ENCODE measurements at regions not wholly inside any gene's neighbourhood (a gene's known extent, or its start where the extent isn't known, plus 50 kb on each side); places are given as distances from the start of the nearest gene placed in this dataset.

DNA sequence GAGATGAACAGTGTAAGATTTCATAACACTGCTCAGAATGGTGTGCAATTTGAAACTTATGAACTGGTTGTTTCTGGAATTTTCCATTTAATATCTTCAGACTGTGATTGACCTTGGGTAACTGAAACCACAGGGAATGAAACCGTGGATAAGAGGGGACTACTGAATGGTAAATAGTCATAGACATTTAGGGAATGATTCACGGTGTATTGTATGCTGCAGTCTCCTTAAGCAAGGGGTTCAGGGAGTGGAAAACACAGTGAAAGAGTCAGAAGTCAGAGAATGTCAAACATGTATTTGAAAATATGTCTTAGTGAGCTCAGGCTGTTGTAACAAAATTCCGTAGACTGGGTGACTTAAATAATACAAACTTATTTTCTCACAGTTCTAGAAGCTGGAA, 398.2 kb upstream of the DIPK2B start:
- no peak for FAIRE-seq
- no peaks in the 10 kb centered on the region for H3K27me3 ChIP-seq (ENCODE audit: control insufficient read depth, extremely low read depth, insufficient read depth, low read length)
- no peaks in the 10 kb centered on the region for H3K9me3 ChIP-seq (ENCODE audit: control insufficient read depth, low read depth, low read length)
- H2AFZ ChIP-seq (ENCODE audit: control insufficient read depth, low read length) = no peak overlapping the region
- H3K27ac ChIP-seq (ENCODE audit: control insufficient read depth, insufficient read depth, low read length) = no peak overlapping the region
- no peaks in the 10 kb centered on the region for H3K9me1 ChIP-seq (ENCODE audit: control insufficient read depth, extremely low read depth, insufficient read depth, low read length)
- no peaks in the 10 kb centered on the region for H3K36me3 ChIP-seq (ENCODE audit: control insufficient read depth in 2 of 2, extremely low read depth in 1 of 2, insufficient read depth in 2 of 2, low read length in 2 of 2)
- H3K4me1 ChIP-seq (ENCODE audit: control insufficient read depth, extremely low read depth, insufficient read depth, low read length) = no peaks in the 10 kb centered on the region
- DNase-seq (ENCODE audit: low read depth, low spot score) = no peak
- TF ChIP-seq CTCF (optimal IDR thresholded peaks at IDR 0.05 in 1 of 3, IDR thresholded peaks at IDR 0.05 in 1 of 3, conservative IDR thresholded peaks at IDR 0.05 in 1 of 3; ENCODE audit: extremely low read depth in 1 of 3, insufficient read depth in 2 of 3, low read length in 3 of 3) = no peak
- no peaks in the 10 kb centered on the region for H4K20me1 ChIP-seq (ENCODE audit: control insufficient read depth, extremely low read depth, insufficient read depth, low read length)
- dilution Hi-C loops (cut with MboI; ENCODE audit: extremely low pct_ligation_motif_present, low sequenced_read_pairs) = no loop called here
- no peak overlapping the region for H3K4me3 ChIP-seq (ENCODE audit: control insufficient read depth in 2 of 3, extremely low read depth in 1 of 3, insufficient read depth in 2 of 3, low read depth in 1 of 3, low read length in 3 of 3)
- no peaks in the 10 kb centered on the region for H3K79me2 ChIP-seq (ENCODE audit: control insufficient read depth, insufficient read depth, low read length)
- no peak overlapping the region for H3K4me2 ChIP-seq (ENCODE audit: control insufficient read depth, extremely low read depth, insufficient read depth, low read depth, low read length)
- no peak overlapping the region for H3K9ac ChIP-seq (ENCODE audit: control insufficient read depth, extremely low read depth, insufficient read depth, low read length)

DNA sequence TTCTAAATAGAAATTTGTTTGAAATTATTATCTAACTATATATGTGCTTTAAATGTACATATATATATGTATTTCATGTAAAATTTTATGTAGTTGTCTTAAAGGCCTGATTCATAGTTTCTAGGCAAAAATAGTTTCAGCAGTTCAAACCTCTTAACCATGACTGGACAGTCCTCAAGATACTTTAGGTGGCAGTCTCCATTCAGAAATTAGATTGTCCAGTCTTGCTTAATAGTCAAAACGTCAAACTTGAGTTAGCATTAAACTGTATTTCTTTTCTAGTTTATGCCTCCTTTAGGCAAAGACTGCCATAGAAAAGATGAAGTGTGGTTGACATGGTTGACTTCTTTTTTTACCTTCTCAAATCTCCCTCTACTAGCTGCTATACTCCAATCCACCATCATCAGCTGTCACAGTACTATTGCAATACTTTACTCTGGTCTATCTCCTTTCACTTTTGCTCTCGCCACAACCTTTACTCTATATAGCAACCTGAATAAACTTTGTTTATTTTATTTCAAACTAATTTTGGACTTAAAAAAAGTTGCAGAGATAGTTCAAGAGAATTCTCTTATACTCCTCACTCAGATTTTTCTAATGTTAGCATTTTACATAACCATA, 395.6 kb upstream of the DIPK2B start:
- TF ChIP-seq CTCF (optimal IDR thresholded peaks at IDR 0.05 in 1 of 3, IDR thresholded peaks at IDR 0.05 in 1 of 3, conservative IDR thresholded peaks at IDR 0.05 in 1 of 3; ENCODE audit: extremely low read depth in 1 of 3, insufficient read depth in 2 of 3, low read length in 3 of 3) = no peak
- no peak for TF ChIP-seq EZH2 (IDR thresholded peaks at IDR 0.05; ENCODE audit: low read length)
- no peaks in the 10 kb centered on the region for H4K20me1 ChIP-seq (ENCODE audit: control insufficient read depth, extremely low read depth, insufficient read depth, low read length)
- no peaks in the 10 kb centered on the region for H3K9me3 ChIP-seq (ENCODE audit: control insufficient read depth, low read depth, low read length)
- no peak overlapping the region for H2AFZ ChIP-seq (ENCODE audit: control insufficient read depth, low read length)
- H3K27ac ChIP-seq (ENCODE audit: control insufficient read depth, insufficient read depth, low read length) = no peak overlapping the region
- DNase-seq (ENCODE audit: low read depth, low spot score) (no peak), FAIRE-seq (no peak)
- no peaks in the 10 kb centered on the region for H3K79me2 ChIP-seq (ENCODE audit: control insufficient read depth, insufficient read depth, low read length)
- no peak overlapping the region for H3K4me3 ChIP-seq (ENCODE audit: control insufficient read depth in 2 of 3, extremely low read depth in 1 of 3, insufficient read depth in 2 of 3, low read depth in 1 of 3, low read length in 3 of 3)
- no peaks in the 10 kb centered on the region for H3K27me3 ChIP-seq (ENCODE audit: control insufficient read depth, extremely low read depth, insufficient read depth, low read length)
- no peak overlapping the region for H3K4me2 ChIP-seq (ENCODE audit: control insufficient read depth, extremely low read depth, insufficient read depth, low read depth, low read length)
- dilution Hi-C loops (cut with MboI; ENCODE audit: extremely low pct_ligation_motif_present, low sequenced_read_pairs) = no loop called here
- no peaks in the 10 kb centered on the region for H3K36me3 ChIP-seq (ENCODE audit: control insufficient read depth in 2 of 2, extremely low read depth in 1 of 2, insufficient read depth in 2 of 2, low read length in 2 of 2)
- no peaks in the 10 kb centered on the region for H3K4me1 ChIP-seq (ENCODE audit: control insufficient read depth, extremely low read depth, insufficient read depth, low read length)
- H3K9me1 ChIP-seq (ENCODE audit: control insufficient read depth, extremely low read depth, insufficient read depth, low read length) = no peaks in the 10 kb centered on the region
- no peak overlapping the region for H3K9ac ChIP-seq (ENCODE audit: control insufficient read depth, extremely low read depth, insufficient read depth, low read length)
